ENCODE measurements at regions not wholly inside any gene's neighbourhood (a gene's known extent, or its start where the extent isn't known, plus 50 kb on each side); places are given as distances from the start of the nearest gene placed in this dataset.

DNA sequence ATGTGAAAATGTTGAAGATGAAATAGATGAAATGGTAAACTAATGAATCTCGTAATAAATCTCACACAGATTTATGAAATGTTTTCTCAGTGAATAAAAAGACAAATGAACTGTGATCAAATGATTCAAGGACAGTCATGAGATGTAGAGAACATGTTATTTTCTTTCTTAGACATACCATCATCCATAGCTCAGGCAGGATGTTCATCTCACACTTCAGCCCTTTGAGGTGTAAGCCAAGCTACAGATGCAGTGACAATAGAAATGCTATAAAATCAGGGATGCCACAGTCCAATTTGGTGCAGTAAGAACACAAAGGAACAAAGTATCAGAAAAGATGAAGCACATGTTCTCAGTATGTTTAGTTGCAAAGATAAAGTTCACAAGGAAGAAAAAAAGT lies 242.7 kb upstream of the KRR1 start:
- TF ChIP-seq TAF1 (IDR thresholded peaks at IDR 0.05; ENCODE audit: low read depth) (no peak), CREB1 (IDR thresholded peaks at IDR 0.05; ENCODE audit: low read depth) (no peak), TEAD4 (IDR thresholded peaks at IDR 0.05) (no peak), YY1 (IDR thresholded peaks at IDR 0.05; ENCODE audit: low read depth) (no peak), NFIC (IDR thresholded peaks at IDR 0.05) (no peak), CEBPB (IDR thresholded peaks at IDR 0.05) (no peak), TCF12 (IDR thresholded peaks at IDR 0.05; ENCODE audit: low read depth) (no peak), EP300 (IDR thresholded peaks at IDR 0.05; ENCODE audit: borderline replicate concordance) (no peak), ZBTB7A (IDR thresholded peaks at IDR 0.05; ENCODE audit: low read depth) (no peak), FOXM1 (IDR thresholded peaks at IDR 0.05; ENCODE audit: borderline replicate concordance, low read depth) (no peak), RAD21 (IDR thresholded peaks at IDR 0.05; ENCODE audit: low read depth) (no peak), EGR1 (IDR thresholded peaks at IDR 0.05) (no peak)
- TF ChIP-seq, protein P1, sequence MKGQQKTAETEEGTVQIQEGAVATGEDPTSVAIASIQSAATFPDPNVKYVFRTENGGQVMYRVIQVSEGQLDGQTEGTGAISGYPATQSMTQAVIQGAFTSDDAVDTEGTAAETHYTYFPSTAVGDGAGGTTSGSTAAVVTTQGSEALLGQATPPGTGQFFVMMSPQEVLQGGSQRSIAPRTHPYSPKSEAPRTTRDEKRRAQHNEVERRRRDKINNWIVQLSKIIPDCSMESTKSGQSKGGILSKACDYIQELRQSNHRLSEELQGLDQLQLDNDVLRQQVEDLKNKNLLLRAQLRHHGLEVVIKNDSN (IDR thresholded peaks at IDR 0.05): no peak
- TF ChIP-seq, protein P2, sequence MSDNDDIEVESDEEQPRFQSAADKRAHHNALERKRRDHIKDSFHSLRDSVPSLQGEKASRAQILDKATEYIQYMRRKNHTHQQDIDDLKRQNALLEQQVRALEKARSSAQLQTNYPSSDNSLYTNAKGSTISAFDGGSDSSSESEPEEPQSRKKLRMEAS (IDR thresholded peaks at IDR 0.05): no peak
- TF ChIP-seq, protein P3, sequence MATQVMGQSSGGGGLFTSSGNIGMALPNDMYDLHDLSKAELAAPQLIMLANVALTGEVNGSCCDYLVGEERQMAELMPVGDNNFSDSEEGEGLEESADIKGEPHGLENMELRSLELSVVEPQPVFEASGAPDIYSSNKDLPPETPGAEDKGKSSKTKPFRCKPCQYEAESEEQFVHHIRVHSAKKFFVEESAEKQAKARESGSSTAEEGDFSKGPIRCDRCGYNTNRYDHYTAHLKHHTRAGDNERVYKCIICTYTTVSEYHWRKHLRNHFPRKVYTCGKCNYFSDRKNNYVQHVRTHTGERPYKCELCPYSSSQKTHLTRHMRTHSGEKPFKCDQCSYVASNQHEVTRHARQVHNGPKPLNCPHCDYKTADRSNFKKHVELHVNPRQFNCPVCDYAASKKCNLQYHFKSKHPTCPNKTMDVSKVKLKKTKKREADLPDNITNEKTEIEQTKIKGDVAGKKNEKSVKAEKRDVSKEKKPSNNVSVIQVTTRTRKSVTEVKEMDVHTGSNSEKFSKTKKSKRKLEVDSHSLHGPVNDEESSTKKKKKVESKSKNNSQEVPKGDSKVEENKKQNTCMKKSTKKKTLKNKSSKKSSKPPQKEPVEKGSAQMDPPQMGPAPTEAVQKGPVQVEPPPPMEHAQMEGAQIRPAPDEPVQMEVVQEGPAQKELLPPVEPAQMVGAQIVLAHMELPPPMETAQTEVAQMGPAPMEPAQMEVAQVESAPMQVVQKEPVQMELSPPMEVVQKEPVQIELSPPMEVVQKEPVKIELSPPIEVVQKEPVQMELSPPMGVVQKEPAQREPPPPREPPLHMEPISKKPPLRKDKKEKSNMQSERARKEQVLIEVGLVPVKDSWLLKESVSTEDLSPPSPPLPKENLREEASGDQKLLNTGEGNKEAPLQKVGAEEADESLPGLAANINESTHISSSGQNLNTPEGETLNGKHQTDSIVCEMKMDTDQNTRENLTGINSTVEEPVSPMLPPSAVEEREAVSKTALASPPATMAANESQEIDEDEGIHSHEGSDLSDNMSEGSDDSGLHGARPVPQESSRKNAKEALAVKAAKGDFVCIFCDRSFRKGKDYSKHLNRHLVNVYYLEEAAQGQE (IDR thresholded peaks at IDR 0.05; ENCODE audit: low read depth): no peak

DNA sequence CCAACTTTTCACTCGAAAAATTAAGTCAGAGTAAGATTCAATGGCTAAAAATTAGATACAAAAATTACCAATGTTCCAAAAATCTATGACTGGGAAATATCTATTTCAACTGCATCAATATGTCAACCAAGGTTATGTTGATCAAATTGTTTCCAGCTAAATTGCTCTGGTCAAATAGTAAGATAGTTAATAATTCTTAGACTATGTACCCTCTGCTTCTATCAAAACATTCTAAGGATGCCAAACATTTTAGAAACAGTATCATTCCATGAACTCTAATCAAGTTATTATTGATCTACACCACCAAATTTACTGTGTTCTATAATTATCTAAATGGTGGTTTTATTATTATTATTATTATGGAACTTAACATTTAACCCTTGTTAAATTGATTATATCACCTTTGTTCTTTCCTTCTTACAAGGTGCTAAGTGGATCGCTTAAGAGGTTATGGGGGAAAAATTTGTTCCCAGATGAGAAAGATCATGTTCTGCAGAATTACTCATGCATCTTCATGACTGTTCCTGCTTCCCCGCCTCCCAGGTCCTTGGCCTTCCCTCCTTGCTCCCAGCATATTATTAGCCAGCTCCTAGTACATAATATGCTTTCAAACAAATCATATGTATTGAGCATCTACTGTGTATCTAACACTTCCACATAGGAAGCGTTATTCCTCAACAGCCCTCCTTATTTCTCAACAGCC lies 240.5 kb upstream of the KRR1 start:
- no peak for TF ChIP-seq FOXM1 (IDR thresholded peaks at IDR 0.05; ENCODE audit: borderline replicate concordance, low read depth)
- TF ChIP-seq, protein P2 (IDR thresholded peaks at IDR 0.05): no peak
- TF ChIP-seq NFIC (IDR thresholded peaks at IDR 0.05): no peak
- TF ChIP-seq YY1 (IDR thresholded peaks at IDR 0.05; ENCODE audit: low read depth): no peak
- no peak for TF ChIP-seq CEBPB (IDR thresholded peaks at IDR 0.05)
- TF ChIP-seq CREB1 (IDR thresholded peaks at IDR 0.05; ENCODE audit: low read depth): no peak
- TF ChIP-seq EP300 (IDR thresholded peaks at IDR 0.05; ENCODE audit: borderline replicate concordance): no peak
- TF ChIP-seq, protein P3 (IDR thresholded peaks at IDR 0.05; ENCODE audit: low read depth): no peak
- TF ChIP-seq TEAD4 (IDR thresholded peaks at IDR 0.05): no peak
- TF ChIP-seq TAF1 (IDR thresholded peaks at IDR 0.05; ENCODE audit: low read depth): no peak
- TF ChIP-seq, protein P1 (IDR thresholded peaks at IDR 0.05): no peak
- no peak for TF ChIP-seq ZBTB7A (IDR thresholded peaks at IDR 0.05; ENCODE audit: low read depth)
- TF ChIP-seq EGR1 (IDR thresholded peaks at IDR 0.05): no peak
- no peak for TF ChIP-seq TCF12 (IDR thresholded peaks at IDR 0.05; ENCODE audit: low read depth)

DNA sequence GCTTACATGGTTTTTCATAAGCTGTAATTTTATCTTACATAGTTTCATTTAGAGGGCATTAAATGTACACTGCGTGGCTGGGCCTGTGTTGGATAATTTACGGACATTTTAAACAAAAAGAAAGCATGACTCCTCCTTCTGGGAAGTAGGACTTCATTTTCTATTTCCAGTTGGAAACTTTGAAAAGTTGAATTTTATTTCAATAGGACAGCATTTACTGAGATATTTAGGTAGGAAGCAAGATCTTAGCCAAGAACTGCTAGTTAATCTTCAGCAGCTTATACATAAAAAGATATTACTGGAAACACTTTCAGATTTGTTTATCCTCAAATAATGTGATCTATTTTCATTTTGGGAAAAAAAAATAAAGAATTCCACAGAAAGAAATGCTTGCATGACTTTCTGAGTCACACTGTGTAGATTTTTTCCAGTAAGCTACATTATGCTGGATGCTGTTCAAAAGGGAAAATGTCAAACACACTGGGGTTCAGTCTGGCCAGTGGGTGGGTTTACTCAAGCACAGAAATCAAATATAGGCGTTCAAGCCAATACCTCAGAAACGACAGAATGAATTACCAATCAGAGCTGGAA lies 239.4 kb upstream of the KRR1 start:
- TF ChIP-seq NFIC (IDR thresholded peaks at IDR 0.05) (no peak), TAF1 (IDR thresholded peaks at IDR 0.05; ENCODE audit: low read depth) (no peak), YY1 (IDR thresholded peaks at IDR 0.05; ENCODE audit: low read depth) (no peak), TEAD4 (IDR thresholded peaks at IDR 0.05) (no peak), CREB1 (IDR thresholded peaks at IDR 0.05; ENCODE audit: low read depth) (no peak), TCF12 (IDR thresholded peaks at IDR 0.05; ENCODE audit: low read depth) (no peak), ZBTB7A (IDR thresholded peaks at IDR 0.05; ENCODE audit: low read depth) (no peak), EP300 (IDR thresholded peaks at IDR 0.05; ENCODE audit: borderline replicate concordance) (no peak), FOXM1 (IDR thresholded peaks at IDR 0.05; ENCODE audit: borderline replicate concordance, low read depth) (no peak), CEBPB (IDR thresholded peaks at IDR 0.05) (no peak), RAD21 (IDR thresholded peaks at IDR 0.05; ENCODE audit: low read depth) (no peak), EGR1 (IDR thresholded peaks at IDR 0.05) (no peak)
- TF ChIP-seq, protein P3 (IDR thresholded peaks at IDR 0.05; ENCODE audit: low read depth): no peak
- TF ChIP-seq, protein P1 (IDR thresholded peaks at IDR 0.05): no peak

Measured in Ishikawa (cell line).